SK-N-MC (cell line): ENCODE measurements at regions not wholly inside any gene's neighbourhood (a gene's known extent, or its start where the extent isn't known, plus 50 kb on each side); places are given as distances from the start of the nearest gene placed in this dataset.

Experiments used
- EZH2 ChIP-seq: fragments of 200-600 bp; sonication (generic); IDR thresholded peaks from one replicate; pipeline ENCODE4 v1.6.1; 2017; ENCODE audit warnings: antibody characterized with exemption
- POLR2AphosphoS5 ChIP-seq: IDR thresholded peaks from 2 replicates; pipeline ENCODE4 v1.6.1; 2012; ENCODE audit warnings: mild to moderate bottlenecking, low read depth, low read length, borderline replicate concordance

GRCh38 chr6:75551367-75551952 is 50.2 kb upstream of the SENP6 start:
- no peak for TF ChIP-seq EZH2
- TF ChIP-seq POLR2AphosphoS5 = no peak
